ENCODE measurements at regions not wholly inside any gene's neighbourhood (a gene's known extent, or its start where the extent isn't known, plus 50 kb on each side); places are given as distances from the start of the nearest gene placed in this dataset.

- Histone ChIP-seq H3K27ac (no peak overlapping the region), H3K9me3 (replicated peaks in 1 of 3) (no peaks in the 10 kb centered on the region), H3K4me3 (no peak overlapping the region), H3K4me1 (replicated peaks in 1 of 2) (no peaks in the 10 kb centered on the region), H3K27me3 (no peaks in the 10 kb centered on the region), H3K36me3 (replicated peaks in 1 of 2) (no peaks in the 10 kb centered on the region)
- DNase-seq: no peak
- no peak for TF ChIP-seq CTCF (IDR thresholded peaks at IDR 0.05)
- TF ChIP-seq POLR2A (IDR thresholded peaks at IDR 0.05): no peak
- intact Hi-C loops (cut with DNase I): no loop called here
Measured at GRCh38 chr10:126731610-126731990, 61.1 kb upstream of the C10orf90 start.

- no peak for DNase-seq
- WGBS, 4 donors: 33 to 69% (median 58%) methylated on average over 1 to 5 of the region's 5 CpGs
- Histone ChIP-seq H3K27ac (no peak overlapping the region), H3K27me3 (no peaks in the 10 kb centered on the region), H3K9me3 (replicated peaks in 1 of 3) (no peaks in the 10 kb centered on the region), H3K36me3 (replicated peaks in 1 of 2) (no peaks in the 10 kb centered on the region), H3K4me3 (no peak overlapping the region), H3K4me1 (replicated peaks in 1 of 2) (no peaks in the 10 kb centered on the region)
- TF ChIP-seq POLR2A (IDR thresholded peaks at IDR 0.05) (no peak), CTCF (IDR thresholded peaks at IDR 0.05) (no peak)
- intact Hi-C loops (cut with DNase I): no loop called here
Measured at GRCh38 chr10:126732308-126732707, 61.8 kb upstream of the C10orf90 start.

GRCh38 chr10:126732868-126733267, 62.4 kb upstream of the C10orf90 start:
- H3K4me1 ChIP-seq (replicated peaks in 1 of 2): no peaks in the 10 kb centered on the region
- intact Hi-C loops (cut with DNase I): no loop called here
- H3K27me3 ChIP-seq: no peaks in the 10 kb centered on the region
- no peak for TF ChIP-seq CTCF (IDR thresholded peaks at IDR 0.05)
- TF ChIP-seq POLR2A (IDR thresholded peaks at IDR 0.05): no peak
- H3K9me3 ChIP-seq (replicated peaks in 1 of 3): no peaks in the 10 kb centered on the region
- no peak overlapping the region for H3K4me3 ChIP-seq
- DNase-seq: no peak
- 55 to 65% (median 61%) methylated on average over 5 of the region's 5 CpGs for WGBS, 4 donors
- no peak overlapping the region for H3K27ac ChIP-seq
- no peaks in the 10 kb centered on the region for H3K36me3 ChIP-seq (replicated peaks in 1 of 2)

GRCh38 chr10:126734015-126734414, 63.5 kb upstream of the C10orf90 start:
- DNase-seq: no peak
- no peaks in the 10 kb centered on the region for H3K9me3 ChIP-seq (replicated peaks in 1 of 3)
- no peak overlapping the region for H3K27ac ChIP-seq
- no peaks in the 10 kb centered on the region for H3K4me1 ChIP-seq (replicated peaks in 1 of 2)
- no peaks in the 10 kb centered on the region for H3K36me3 ChIP-seq (replicated peaks in 1 of 2)
- intact Hi-C loops (cut with DNase I): no loop called here
- H3K4me3 ChIP-seq: no peak overlapping the region
- no peak for TF ChIP-seq CTCF (IDR thresholded peaks at IDR 0.05)
- no peak for TF ChIP-seq POLR2A (IDR thresholded peaks at IDR 0.05)
- no peaks in the 10 kb centered on the region for H3K27me3 ChIP-seq
- 42 to 66% (median 56%) methylated on average over 2 to 3 of the region's 3 CpGs for WGBS, 4 donors

Data from adrenal gland (tissue), 9 donors.